HepG2 (cell line): ENCODE measurements at regions not wholly inside any gene's neighbourhood (a gene's known extent, or its start where the extent isn't known, plus 50 kb on each side); places are given as distances from the start of the nearest gene placed in this dataset.

ENCODE experiments used
- ATAC-seq: fragments of 200-7000 bp; cut with Tn5 transposase; 3 replicates; pipeline ENCODE4 v1.9.1; 2020; ENCODE audit warnings: mild to moderate bottlenecking, moderate library complexity
- BruUV-seq: library from RNA; stranded (reverse); fragments of 400-500 nt; replicated peaks from 2 replicates; lab custom pipeline; 2021; lab: Mats Ljungman, UMichigan
- CTCF ChIA-PET: fragments of 300-600 bp; formaldehyde crosslinking; extraction: SDS; loops from one replicate; lab custom pipeline; 2021; ENCODE audit warnings: low total read pairs, inconsistent platforms, low intra/inter-chr PET ratio; lab: Yijun Ruan, JAX
- POLR2A ChIA-PET: fragments of 350-600 bp; sonication (Branson Sonifier 250); formaldehyde crosslinking; loops from one replicate; lab custom pipeline; 2020; ENCODE audit warnings: antibody characterized with exemption, inconsistent platforms; lab: Yijun Ruan, JAX
- DNase-seq: peaks from one replicate; pipeline ENCODE4 v3.0.0-alpha.2; 2015; ENCODE audit warnings: low spot score
- FAIRE-seq: peaks from 3 replicates; lab custom pipeline; 2011; peaks lifted over from hg19 to GRCh38; lab: Jason Lieb, UNC
- H2AFZ ChIP-seq: one replicate; pipeline ENCODE4 v1.6.1; 2011; ENCODE audit warnings: low read length, inconsistent platforms
- H3K27ac ChIP-seq: fragments of 300-600 bp; 3 replicates; pipeline ENCODE4 v1.8.0; 2011; ENCODE audit warnings: mixed run types, mild to moderate bottlenecking, mixed read lengths, low read length, inconsistent platforms; ENCODE audit not compliant: insufficient read depth; ENCODE audit errors: extremely low read length
- H3K27me3 ChIP-seq, 2 experiments: fragments of 200-600 bp in 1 of 2; 2 replicates in 1 of 2; 3 replicates in 1 of 2; pipeline versions ENCODE4 v1.6.0 to v1.8.0; 2011; ENCODE audit warnings: low read length in 2 of 2, mild to moderate bottlenecking in 2 of 2, moderate library complexity in 2 of 2, inconsistent platforms in 1 of 2; ENCODE audit not compliant: insufficient read depth in 2 of 2, control insufficient read depth in 1 of 2
- H3K36me3 ChIP-seq, 2 experiments: fragments of 200-600 bp in 1 of 2; replicated peaks in 1 of 2; 2 replicates in 1 of 2; 3 replicates in 1 of 2; pipeline versions ENCODE4 v1.5.1 to v1.8.0; 2011; ENCODE audit warnings: low read length in 2 of 2, inconsistent platforms in 1 of 2; ENCODE audit not compliant: insufficient read depth in 2 of 2, control insufficient read depth in 1 of 2
- H3K4me1 ChIP-seq: 2 replicates; pipeline ENCODE4 v1.5.1; 2012; ENCODE audit warnings: low read length, inconsistent platforms; ENCODE audit not compliant: insufficient read depth
- H3K4me2 ChIP-seq: 2 replicates; pipeline ENCODE4 v1.6.0; 2011; ENCODE audit warnings: low read depth, low read length, inconsistent platforms
- H3K4me3 ChIP-seq, 3 experiments: fragments of 200-600 bp in 1 of 3; sonication (generic), shearing (Covaris generic) in 1 of 3; replicated peaks in 1 of 3; 2 replicates each; pipeline ENCODE4 v1.5.1; 2011 to 2016; ENCODE audit warnings: low read length in 3 of 3, inconsistent platforms in 2 of 3, low read depth in 2 of 3, mild to moderate bottlenecking in 2 of 3, control low read depth in 1 of 3, mixed read lengths in 1 of 3; ENCODE audit not compliant: insufficient read depth in 1 of 3
- H3K79me2 ChIP-seq: one replicate; pipeline ENCODE4 v1.6.1; 2011; ENCODE audit warnings: low read length, inconsistent platforms; ENCODE audit not compliant: insufficient read depth
- H3K9ac ChIP-seq: 2 replicates; pipeline ENCODE4 v1.6.0; 2011; ENCODE audit warnings: mild to moderate bottlenecking, low read depth, low read length, inconsistent platforms; ENCODE audit not compliant: insufficient read depth
- H3K9me3 ChIP-seq: 2 replicates; pipeline ENCODE4 v1.5.1; 2012; ENCODE audit warnings: mild to moderate bottlenecking, low read length
- H4K20me1 ChIP-seq: 2 replicates; pipeline ENCODE4 v1.6.0; 2011; ENCODE audit warnings: inconsistent platforms, mild to moderate bottlenecking, low read length, moderate library complexity; ENCODE audit not compliant: insufficient read depth
- ASH2L ChIP-seq: fragments of 300-600, 200-600 bp; sonication (generic); IDR thresholded peaks from 2 replicates; pipeline ENCODE4 v1.7.0; 2017; ENCODE audit warnings: low read depth, mild to moderate bottlenecking, moderate library complexity, mixed read lengths, low read length; ENCODE audit not compliant: insufficient read length
- FOXO1 ChIP-seq: sonication (generic); formaldehyde crosslinking; IDR thresholded peaks from 2 replicates; pipeline ENCODE4 v1.4.0; 2020; ENCODE audit warnings: missing genetic modification reagents
- JDP2 ChIP-seq: sonication (generic); formaldehyde crosslinking; IDR thresholded peaks from 2 replicates; pipeline ENCODE4 v1.8.1; 2022; ENCODE audit warnings: missing genetic modification reagents, borderline replicate concordance
- MYC ChIP-seq: sonication (generic); formaldehyde crosslinking; IDR thresholded peaks from 2 replicates; pipeline ENCODE4 v1.9.0; 2021; ENCODE audit warnings: missing genetic modification reagents, borderline replicate concordance
- WGBS: methylation state at CpG from one replicate; pipeline ENCODE4 v1.1.6; 2017; ENCODE audit warnings: low lambda C conversion rate; 5-methylcytosine and 5-hydroxymethylcytosine counted together
- in situ Hi-C: cut with HindIII; loops from 2 replicates; pipeline ENCODE4 v1.10.0; 2017; ENCODE audit warnings: low pct_unique_long_range_greater_than_20kb; ENCODE audit not compliant: extremely low pct_ligation_motif_present
- intact Hi-C: fragments of 100-400 bp; cut with micrococcal nuclease; formaldehyde crosslinking; loops from one replicate; pipeline ENCODE4 v1.10.0; 2022; ENCODE audit not compliant: unreplicated experiment
- TF ChIP-seq, protein P1 (sequence below): IDR thresholded peaks from 2 replicates; pipeline ENCODE4 v1.6.1; 2016; ENCODE audit warnings: mild to moderate bottlenecking, missing biosample characterization, missing genetic modification reagents
- TF ChIP-seq, protein P2 (sequence below): sonication (generic); formaldehyde crosslinking; IDR thresholded peaks from 2 replicates; pipeline ENCODE4 v1.4.0; 2020; ENCODE audit warnings: missing genetic modification reagents

DNA sequence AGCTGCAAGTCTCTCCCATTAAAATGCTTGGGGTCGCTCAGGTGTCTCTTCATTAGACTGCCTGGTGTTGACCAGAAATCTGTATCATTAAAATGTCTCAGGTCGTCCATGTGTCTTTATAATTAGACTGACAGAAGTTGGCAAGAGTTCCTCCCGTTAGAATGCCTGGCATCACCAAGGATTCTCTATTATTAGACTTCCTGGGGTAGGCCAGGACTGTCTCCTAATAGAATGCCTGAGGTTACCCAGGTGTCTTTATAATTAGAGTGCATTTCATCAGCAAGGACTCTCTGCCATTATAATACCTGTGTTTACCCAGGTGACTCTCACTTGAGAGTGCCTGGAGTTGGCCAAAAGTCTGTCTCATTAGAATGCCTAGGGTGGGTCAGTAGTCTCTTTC lies 1537.2 kb downstream of the UQCRFS1 start:
- Histone ChIP-seq H3K4me1 (no peaks in the 10 kb centered on the region), H3K4me3 (no peak overlapping the region), H3K4me2 (no peak overlapping the region), H3K27me3 (no peaks in the 10 kb centered on the region), H3K36me3 (no peaks in the 10 kb centered on the region), H3K9me3 (peaks cover 100% of the 10 kb centered on the region), H3K27ac (no peak overlapping the region), H3K79me2 (no peaks in the 10 kb centered on the region)
- POLR2A ChIA-PET = no interaction called here
- no peak for DNase-seq
- no peak for ATAC-seq
- no peak for FAIRE-seq
- intact Hi-C loops = no loop called here
- WGBS = 0% methylated on average over 2 of the region's 3 CpGs
- in situ Hi-C loops = no loop called here
- TF ChIP-seq, protein P1, sequence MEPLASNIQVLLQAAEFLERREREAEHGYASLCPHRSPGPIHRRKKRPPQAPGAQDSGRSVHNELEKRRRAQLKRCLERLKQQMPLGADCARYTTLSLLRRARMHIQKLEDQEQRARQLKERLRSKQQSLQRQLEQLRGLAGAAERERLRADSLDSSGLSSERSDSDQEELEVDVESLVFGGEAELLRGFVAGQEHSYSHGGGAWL (CRISPR knock-in tag) = no peak
- TF ChIP-seq JDP2 (CRISPR knock-in tag) (no peak), ASH2L (no peak), MYC (CRISPR knock-in tag) (no peak), FOXO1 (CRISPR knock-in tag) (no peak)
- TF ChIP-seq, protein P2, sequence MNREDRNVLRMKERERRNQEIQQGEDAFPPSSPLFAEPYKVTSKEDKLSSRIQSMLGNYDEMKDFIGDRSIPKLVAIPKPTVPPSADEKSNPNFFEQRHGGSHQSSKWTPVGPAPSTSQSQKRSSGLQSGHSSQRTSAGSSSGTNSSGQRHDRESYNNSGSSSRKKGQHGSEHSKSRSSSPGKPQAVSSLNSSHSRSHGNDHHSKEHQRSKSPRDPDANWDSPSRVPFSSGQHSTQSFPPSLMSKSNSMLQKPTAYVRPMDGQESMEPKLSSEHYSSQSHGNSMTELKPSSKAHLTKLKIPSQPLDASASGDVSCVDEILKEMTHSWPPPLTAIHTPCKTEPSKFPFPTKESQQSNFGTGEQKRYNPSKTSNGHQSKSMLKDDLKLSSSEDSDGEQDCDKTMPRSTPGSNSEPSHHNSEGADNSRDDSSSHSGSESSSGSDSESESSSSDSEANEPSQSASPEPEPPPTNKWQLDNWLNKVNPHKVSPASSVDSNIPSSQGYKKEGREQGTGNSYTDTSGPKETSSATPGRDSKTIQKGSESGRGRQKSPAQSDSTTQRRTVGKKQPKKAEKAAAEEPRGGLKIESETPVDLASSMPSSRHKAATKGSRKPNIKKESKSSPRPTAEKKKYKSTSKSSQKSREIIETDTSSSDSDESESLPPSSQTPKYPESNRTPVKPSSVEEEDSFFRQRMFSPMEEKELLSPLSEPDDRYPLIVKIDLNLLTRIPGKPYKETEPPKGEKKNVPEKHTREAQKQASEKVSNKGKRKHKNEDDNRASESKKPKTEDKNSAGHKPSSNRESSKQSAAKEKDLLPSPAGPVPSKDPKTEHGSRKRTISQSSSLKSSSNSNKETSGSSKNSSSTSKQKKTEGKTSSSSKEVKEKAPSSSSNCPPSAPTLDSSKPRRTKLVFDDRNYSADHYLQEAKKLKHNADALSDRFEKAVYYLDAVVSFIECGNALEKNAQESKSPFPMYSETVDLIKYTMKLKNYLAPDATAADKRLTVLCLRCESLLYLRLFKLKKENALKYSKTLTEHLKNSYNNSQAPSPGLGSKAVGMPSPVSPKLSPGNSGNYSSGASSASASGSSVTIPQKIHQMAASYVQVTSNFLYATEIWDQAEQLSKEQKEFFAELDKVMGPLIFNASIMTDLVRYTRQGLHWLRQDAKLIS = no peak
- TF ChIP-seq, all 625 proteins: peak for 0
- no TSS peak for BruUV-seq
- no peak overlapping the region for H3K9ac ChIP-seq
- no peak overlapping the region for H2AFZ ChIP-seq
- CTCF ChIA-PET = no interaction called here
- no peaks in the 10 kb centered on the region for H4K20me1 ChIP-seq
